K562 (cell line): ENCODE measurements at regions not wholly inside any gene's neighbourhood (a gene's known extent, or its start where the extent isn't known, plus 50 kb on each side); places are given as distances from the start of the nearest gene placed in this dataset.
A peak's percentile ranks its signal among the peaks of the same experiment; 100 is the strongest.

Experiments
- ATAC-seq: fragments of 200-7000 bp; cut with Tn5 transposase; 3 replicates; pipeline ENCODE4 v1.9.1; 2020; ENCODE audit warnings: moderate library complexity
- BruUV-seq: library from RNA; stranded (reverse); fragments of 400-500 nt; replicated peaks from 2 replicates; lab custom pipeline; 2021; lab: Mats Ljungman, UMichigan
- CTCF ChIA-PET: fragments of 300-600 bp; formaldehyde crosslinking; extraction: SDS; loops from one replicate; lab custom pipeline; 2021; ENCODE audit warnings: low intra/inter-chr PET ratio; lab: Yijun Ruan, JAX
- POLR2A ChIA-PET: fragments of 300-600, 350-650 bp; sonication (Branson Sonifier 250); formaldehyde crosslinking; extraction: SDS; loops from one replicate; lab custom pipeline; 2021; ENCODE audit warnings: antibody characterized with exemption, inconsistent platforms; lab: Yijun Ruan, JAX
- DNase-seq, 4 experiments: peaks; one replicate each; pipeline versions ENCODE4 v3.0.0 to v3.0.0-alpha.2; 2011 to 2018; ENCODE audit warnings: low spot score in 3 of 4, mixed read lengths in 3 of 4; ENCODE audit errors: extremely low read depth in 1 of 4
- FAIRE-seq: peaks from 2 replicates; lab custom pipeline; 2011; peaks lifted over from hg19 to GRCh38; lab: Jason Lieb, UNC
- H2AFZ ChIP-seq: 2 replicates; pipeline ENCODE4 v1.6.0; 2011; ENCODE audit warnings: low read depth, low read length, control low read depth, inconsistent platforms
- H3K27ac ChIP-seq: fragments of 200-600 bp; 3 replicates; pipeline ENCODE4 v1.8.0; 2011; ENCODE audit warnings: low read depth, mild to moderate bottlenecking, control low read depth, inconsistent platforms, low read length, moderate library complexity, mixed read lengths; ENCODE audit errors: extremely low read depth
- H3K27me3 ChIP-seq, 2 experiments: fragments of 300-600 bp in 1 of 2; 2 replicates in 1 of 2; 3 replicates in 1 of 2; pipeline versions ENCODE4 v1.6.0 to v1.8.0; 2011; ENCODE audit warnings: inconsistent platforms in 2 of 2, low read length in 2 of 2, mild to moderate bottlenecking in 1 of 2, mixed read lengths in 1 of 2, moderate library complexity in 1 of 2; ENCODE audit not compliant: control insufficient read depth in 2 of 2, insufficient read depth in 2 of 2
- H3K36me3 ChIP-seq: fragments of 300-600 bp; 3 replicates; pipeline ENCODE4 v1.8.0; 2011; ENCODE audit warnings: mild to moderate bottlenecking, low read length, inconsistent platforms; ENCODE audit not compliant: control insufficient read depth, insufficient read depth
- H3K4me1 ChIP-seq, 2 experiments: fragments of 200-600 bp in 1 of 2; replicated peaks in 1 of 2; 2 replicates in 1 of 2; 3 replicates in 1 of 2; pipeline versions ENCODE4 v1.5.1 to v1.8.0; 2011; ENCODE audit warnings: inconsistent platforms in 2 of 2, low read length in 2 of 2, mild to moderate bottlenecking in 1 of 2, mixed read lengths in 1 of 2, moderate library complexity in 1 of 2; ENCODE audit not compliant: control insufficient read depth in 2 of 2, insufficient read depth in 2 of 2
- H3K4me2 ChIP-seq: 2 replicates; pipeline ENCODE4 v1.6.1; 2011; ENCODE audit warnings: low read length, control low read depth, inconsistent platforms, mixed read lengths; ENCODE audit not compliant: insufficient read depth
- H3K4me3 ChIP-seq: fragments of 200-600 bp; sonication (generic), shearing (Covaris generic); 2 replicates; pipeline ENCODE4 v1.5.1; 2016; ENCODE audit warnings: control low read depth, inconsistent platforms
- H3K79me2 ChIP-seq: fragments of 200-600 bp; 3 replicates; pipeline ENCODE4 v1.8.0; 2011; ENCODE audit warnings: low read length, inconsistent platforms; ENCODE audit not compliant: control insufficient read depth, insufficient read depth
- H3K9ac ChIP-seq, 2 experiments: 2 replicates each; pipeline versions ENCODE4 v1.6.0 to v1.6.1; 2011; ENCODE audit warnings: low read depth in 2 of 2, low read length in 2 of 2, control low read depth in 1 of 2, inconsistent platforms in 1 of 2, mild to moderate bottlenecking in 1 of 2, mixed read lengths in 1 of 2; ENCODE audit not compliant: insufficient read depth in 1 of 2
- H3K9me1 ChIP-seq: one replicate; pipeline ENCODE4 v1.6.0; 2011; ENCODE audit warnings: inconsistent platforms, mild to moderate bottlenecking, low read length, moderate library complexity; ENCODE audit not compliant: control insufficient read depth, insufficient read depth
- H3K9me3 ChIP-seq: replicated peaks from 2 replicates; pipeline ENCODE4 v1.5.1; 2011; ENCODE audit warnings: low read depth, low read length, inconsistent platforms; ENCODE audit not compliant: control insufficient read depth, insufficient read depth
- H4K20me1 ChIP-seq: replicated peaks from 2 replicates; pipeline ENCODE4 v1.6.1; 2011; ENCODE audit warnings: low read length, inconsistent platforms, mixed read lengths; ENCODE audit not compliant: control insufficient read depth, insufficient read depth
- E2F8 ChIP-seq: fragments of 450-650 bp; IDR thresholded peaks from 2 replicates; pipeline ENCODE4 v1.7.1; 2018; ENCODE audit warnings: mild to moderate bottlenecking, low read depth; ENCODE audit not compliant: partially characterized antibody
- MAX ChIP-seq: sonication (generic); formaldehyde crosslinking; IDR thresholded peaks from 2 replicates; pipeline ENCODE4 v1.9.0; 2022; ENCODE audit warnings: mild to moderate bottlenecking, missing genetic modification reagents
- MCM2 ChIP-seq: fragments of 450-650 bp; IDR thresholded peaks from 2 replicates; pipeline ENCODE4 v1.6.1; 2017; ENCODE audit warnings: low read depth, mild to moderate bottlenecking
- WGBS: fragments of 100-300 bp; shearing (Covaris generic); methylation state at CpG from one replicate; pipeline ENCODE4 v1.1.6; 2016; ENCODE audit warnings: low coverage, mixed read lengths; ENCODE audit not compliant: insufficient coverage; ENCODE audit errors: missing lambda C conversion rate; 5-methylcytosine and 5-hydroxymethylcytosine counted together
- in situ Hi-C: fragments of 300-500 bp; cut with MboI; formaldehyde crosslinking; loops from 4 replicates; pipeline ENCODE4 v1.15.0; 2018; ENCODE audit warnings: inconsistent platforms, mixed read lengths
- intact Hi-C: fragments of 100-400 bp; cut with micrococcal nuclease; formaldehyde crosslinking; loops from 2 replicates; pipeline ENCODE4 v1.14.2; 2022
- TF ChIP-seq, protein P1 (sequence below): fragments of 250-450 bp; sonication (Bioruptor Pico); IDR thresholded peaks from 2 replicates; pipeline ENCODE4 v1.5.0; 2022; ENCODE audit warnings: mild to moderate bottlenecking

- Histone ChIP-seq H3K27me3 (no peaks in the 10 kb centered on the region), H3K4me2 (no peak overlapping the region), H3K4me1 (peaks cover 0 to 26% of the 10 kb centered on the region in 2 experiments; a peak in 2 of 5 replicates), H3K79me2 (no peaks in the 10 kb centered on the region), H2AFZ (no peak overlapping the region), H3K9me1 (no peaks in the 10 kb centered on the region), H3K4me3 (no peak overlapping the region), H3K9ac (peak overlapping the region in 1 of 2 experiments; percentile 40; a peak in 1 of 4 replicates), H3K27ac (no peak overlapping the region), H3K9me3 (no peaks in the 10 kb centered on the region), H4K20me1 (no peaks in the 10 kb centered on the region), H3K36me3 (no peaks in the 10 kb centered on the region)
- ChIA-PET POLR2A (no interaction called here), CTCF (no interaction called here)
- 69% methylated on average over 8 of the region's 13 CpGs for WGBS
- TF ChIP-seq, protein P1, sequence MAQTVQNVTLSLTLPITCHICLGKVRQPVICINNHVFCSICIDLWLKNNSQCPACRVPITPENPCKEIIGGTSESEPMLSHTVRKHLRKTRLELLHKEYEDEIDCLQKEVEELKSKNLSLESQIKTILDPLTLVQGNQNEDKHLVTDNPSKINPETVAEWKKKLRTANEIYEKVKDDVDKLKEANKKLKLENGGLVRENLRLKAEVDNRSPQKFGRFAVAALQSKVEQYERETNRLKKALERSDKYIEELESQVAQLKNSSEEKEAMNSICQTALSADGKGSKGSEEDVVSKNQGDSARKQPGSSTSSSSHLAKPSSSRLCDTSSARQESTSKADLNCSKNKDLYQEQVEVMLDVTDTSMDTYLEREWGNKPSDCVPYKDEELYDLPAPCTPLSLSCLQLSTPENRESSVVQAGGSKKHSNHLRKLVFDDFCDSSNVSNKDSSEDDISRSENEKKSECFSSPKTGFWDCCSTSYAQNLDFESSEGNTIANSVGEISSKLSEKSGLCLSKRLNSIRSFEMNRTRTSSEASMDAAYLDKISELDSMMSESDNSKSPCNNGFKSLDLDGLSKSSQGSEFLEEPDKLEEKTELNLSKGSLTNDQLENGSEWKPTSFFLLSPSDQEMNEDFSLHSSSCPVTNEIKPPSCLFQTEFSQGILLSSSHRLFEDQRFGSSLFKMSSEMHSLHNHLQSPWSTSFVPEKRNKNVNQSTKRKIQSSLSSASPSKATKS (CRISPR knock-in tag), result no peak
- TF ChIP-seq MCM2 (no peak), E2F8 (no peak), MAX (CRISPR knock-in tag) (no peak)
- in situ Hi-C loops, result no loop called here
- DNase-seq, result no peak
- no peak for FAIRE-seq
- no TSS peak for BruUV-seq
- intact Hi-C loops, result no loop called here
- no peak for ATAC-seq
These were observed 93.3 kb upstream of the MBOAT2 start for GRCh38 chr2:9096761-9097160.
